Tongue (tissue), 1 donor: ENCODE measurements at regions not wholly inside any gene's neighbourhood (a gene's known extent, or its start where the extent isn't known, plus 50 kb on each side); places are given as distances from the start of the nearest gene placed in this dataset.
A peak's percentile ranks its signal among the peaks of the same experiment; 100 is the strongest.
"Not testable (repeated sequence)": the region's sequence is repeated elsewhere in the genome, so short reads cannot be mapped to it uniquely, and the experiment has no call there.

Experiments used
- DNase-seq: peaks from one replicate; pipeline ENCODE4 v3.0.0-alpha.2; 2015

GRCh38 chr4:184335520-184335919, 117.8 kb upstream of the ENPP6 start:
- DNase-seq, result no peak

- DNase-seq, result not testable (repeated sequence)
Measured at GRCh38 chr4:184333446-184333845, 115.8 kb upstream of the ENPP6 start.

GRCh38 chr4:184331268-184331995, 113.8 kb upstream of the ENPP6 start:
- peak; percentile 62 for DNase-seq

GRCh38 chr4:184330517-184331094, 112.9 kb upstream of the ENPP6 start:
- not testable (repeated sequence) for DNase-seq

- DNase-seq, result peak; percentile 43
Measured at GRCh38 chr4:184329659-184330400, 112.2 kb upstream of the ENPP6 start.

GRCh38 chr4:184329235-184329634, 111.6 kb upstream of the ENPP6 start:
- DNase-seq, result no peak

GRCh38 chr4:184328022-184328736, 110.5 kb upstream of the ENPP6 start:
- DNase-seq, result peak; percentile 61

- no peak for DNase-seq
Measured at GRCh38 chr4:184324939-184325477, 107.3 kb upstream of the ENPP6 start.

- DNase-seq, result no peak
Measured at GRCh38 chr4:184322328-184323025, 104.8 kb upstream of the ENPP6 start.

- DNase-seq, result no peak
Measured at GRCh38 chr4:184320631-184321030, 103.0 kb upstream of the ENPP6 start.

GRCh38 chr4:184318852-184319251, 101.2 kb upstream of the ENPP6 start:
- DNase-seq, result no peak

- DNase-seq, result no peak
Measured at GRCh38 chr4:184317234-184317918, 99.7 kb upstream of the ENPP6 start.

GRCh38 chr4:184316821-184317220, 99.1 kb upstream of the ENPP6 start:
- no peak for DNase-seq

GRCh38 chr4:184315675-184316359, 98.1 kb upstream of the ENPP6 start:
- no peak for DNase-seq

GRCh38 chr4:184313702-184314659, 96.3 kb upstream of the ENPP6 start:
- no peak for DNase-seq

- no peak for DNase-seq
Measured at GRCh38 chr4:184313058-184313581, 95.4 kb upstream of the ENPP6 start.

- no peak for DNase-seq
Measured at GRCh38 chr4:184312126-184312525, 94.5 kb upstream of the ENPP6 start.

- peak; percentile 51 for DNase-seq
Measured at GRCh38 chr4:184310881-184311709, 93.4 kb upstream of the ENPP6 start.
